ENCODE measurements at regions not wholly inside any gene's neighbourhood (a gene's known extent, or its start where the extent isn't known, plus 50 kb on each side); places are given as distances from the start of the nearest gene placed in this dataset.
"Not testable (repeated sequence)": the region's sequence is repeated elsewhere in the genome, so short reads cannot be mapped to it uniquely, and the experiment has no call there.

- H3K36me3 ChIP-seq; H3K4me1 ChIP-seq; DNase-seq; H3K4me3 ChIP-seq; H3K27me3 ChIP-seq; H3K9me3 ChIP-seq; H3K27ac ChIP-seq; intact Hi-C loops (cut with DNase I): not testable (repeated sequence)
- 84% methylated on average over 5 of the region's 5 CpGs for WGBS, 2 donors
These were observed 69.5 kb downstream of the MDH2 start for GRCh38 chr7:76117306-76117991.

- H3K36me3 ChIP-seq; DNase-seq; H3K9me3 ChIP-seq; H3K27ac ChIP-seq; H3K27me3 ChIP-seq; intact Hi-C loops (cut with DNase I); H3K4me3 ChIP-seq; H3K4me1 ChIP-seq: not testable (repeated sequence)
- WGBS, 2 donors, result 75 to 86% methylated on average over 8 of the region's 8 CpGs
These were observed 70.5 kb downstream of the MDH2 start for GRCh38 chr7:76118253-76119036.

GRCh38 chr7:76121044-76121443 is 73.1 kb downstream of the MDH2 start:
- 73 to 79% methylated on average over 3 of the region's 3 CpGs for WGBS, 2 donors
- DNase-seq, result no peak
- Histone ChIP-seq H3K4me1 (no peaks in the 10 kb centered on the region), H3K27ac (no peak overlapping the region), H3K4me3 (no peak overlapping the region), H3K36me3 (no peaks in the 10 kb centered on the region), H3K9me3 (no peaks in the 10 kb centered on the region), H3K27me3 (no peaks in the 10 kb centered on the region)
- intact Hi-C loops (cut with DNase I), result no loop called here
- TF ChIP-seq POLR2AphosphoS5 (IDR thresholded peaks at IDR 0.05) (no peak), POLR2A (IDR thresholded peaks at IDR 0.05) (no peak), EP300 (IDR thresholded peaks at IDR 0.05) (no peak), CTCF (IDR thresholded peaks at IDR 0.05) (no peak)

GRCh38 chr7:76122516-76123239 is 74.8 kb downstream of the MDH2 start:
- Histone ChIP-seq H3K4me1 (no peaks in the 10 kb centered on the region), H3K27me3 (no peaks in the 10 kb centered on the region), H3K27ac (no peak overlapping the region), H3K36me3 (no peaks in the 10 kb centered on the region), H3K4me3 (no peak overlapping the region), H3K9me3 (no peaks in the 10 kb centered on the region)
- intact Hi-C loops (cut with DNase I), result no loop called here
- WGBS, 2 donors, result 77 to 81% methylated on average over 3 of the region's 3 CpGs
- TF ChIP-seq POLR2A (IDR thresholded peaks at IDR 0.05) (no peak), CTCF (IDR thresholded peaks at IDR 0.05) (no peak), POLR2AphosphoS5 (IDR thresholded peaks at IDR 0.05) (no peak), EP300 (IDR thresholded peaks at IDR 0.05) (no peak)
- DNase-seq, result no peak

- intact Hi-C loops (cut with DNase I), result no loop called here
- no peak for TF ChIP-seq CTCF (IDR thresholded peaks at IDR 0.05)
- no peak for TF ChIP-seq POLR2A (IDR thresholded peaks at IDR 0.05)
- no peak for TF ChIP-seq EP300 (IDR thresholded peaks at IDR 0.05)
- DNase-seq, result no peak
- H3K36me3 ChIP-seq, result no peaks in the 10 kb centered on the region
- 96 to 97% methylated on average over 4 of the region's 4 CpGs for WGBS, 2 donors
- H3K9me3 ChIP-seq, result no peaks in the 10 kb centered on the region
- H3K27ac ChIP-seq, result no peak overlapping the region
- H3K4me3 ChIP-seq, result no peak overlapping the region
- no peaks in the 10 kb centered on the region for H3K4me1 ChIP-seq
- no peaks in the 10 kb centered on the region for H3K27me3 ChIP-seq
These were observed 75.4 kb downstream of the MDH2 start for GRCh38 chr7:76123316-76123715.

All from sigmoid colon (tissue), 6 donors.